D341Med (cell line): ENCODE measurements at regions not wholly inside any gene's neighbourhood (a gene's known extent, or its start where the extent isn't known, plus 50 kb on each side); places are given as distances from the start of the nearest gene placed in this dataset.
"Not testable (repeated sequence)": the region's sequence is repeated elsewhere in the genome, so short reads cannot be mapped to it uniquely, and the experiment has no call there.

ENCODE experiments used
- DNase-seq: peaks from one replicate; pipeline ENCODE4 v3.0.0; 2012; ENCODE audit warnings: low spot score

DNA sequence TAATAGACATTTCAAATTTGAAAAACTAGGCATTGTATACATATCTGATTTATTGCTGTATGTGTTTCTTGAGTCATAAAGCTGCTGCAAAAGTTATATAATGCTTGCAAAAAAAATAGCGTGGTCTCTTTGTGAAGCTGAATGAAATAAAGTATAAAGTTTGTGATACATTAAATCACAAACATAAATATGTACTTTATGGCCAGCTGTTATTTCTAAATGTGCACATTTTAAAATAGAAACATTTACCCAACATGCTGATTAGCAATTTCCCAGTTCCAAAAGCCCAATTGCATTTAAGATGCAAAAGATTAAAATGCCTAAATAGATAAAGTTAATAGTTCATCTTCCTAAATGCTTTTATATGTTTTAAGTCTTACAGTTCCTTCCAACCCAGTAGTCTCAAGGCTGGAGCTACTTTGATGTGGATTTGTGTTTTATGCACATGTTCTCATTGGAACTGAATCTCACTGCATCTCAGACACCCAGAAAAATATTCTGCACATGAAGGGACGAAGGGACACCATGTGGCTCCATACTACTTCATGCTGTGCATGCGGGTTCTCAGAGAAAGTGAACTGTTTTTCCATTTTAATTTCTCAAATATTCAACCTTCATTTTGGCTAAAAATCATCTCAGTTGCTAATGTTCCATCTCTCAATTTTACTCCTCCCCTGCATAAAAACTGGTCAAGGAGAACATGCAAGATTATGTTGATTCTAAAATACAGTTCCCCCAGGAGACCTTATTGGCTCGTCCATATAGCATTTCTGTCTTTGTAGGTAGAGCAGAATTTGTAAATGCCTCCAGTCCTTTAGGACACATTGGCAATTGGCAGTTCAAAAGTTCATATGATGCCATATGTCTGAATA, 304.6 kb downstream of the MTX2 start:
- no peak for DNase-seq

DNA sequence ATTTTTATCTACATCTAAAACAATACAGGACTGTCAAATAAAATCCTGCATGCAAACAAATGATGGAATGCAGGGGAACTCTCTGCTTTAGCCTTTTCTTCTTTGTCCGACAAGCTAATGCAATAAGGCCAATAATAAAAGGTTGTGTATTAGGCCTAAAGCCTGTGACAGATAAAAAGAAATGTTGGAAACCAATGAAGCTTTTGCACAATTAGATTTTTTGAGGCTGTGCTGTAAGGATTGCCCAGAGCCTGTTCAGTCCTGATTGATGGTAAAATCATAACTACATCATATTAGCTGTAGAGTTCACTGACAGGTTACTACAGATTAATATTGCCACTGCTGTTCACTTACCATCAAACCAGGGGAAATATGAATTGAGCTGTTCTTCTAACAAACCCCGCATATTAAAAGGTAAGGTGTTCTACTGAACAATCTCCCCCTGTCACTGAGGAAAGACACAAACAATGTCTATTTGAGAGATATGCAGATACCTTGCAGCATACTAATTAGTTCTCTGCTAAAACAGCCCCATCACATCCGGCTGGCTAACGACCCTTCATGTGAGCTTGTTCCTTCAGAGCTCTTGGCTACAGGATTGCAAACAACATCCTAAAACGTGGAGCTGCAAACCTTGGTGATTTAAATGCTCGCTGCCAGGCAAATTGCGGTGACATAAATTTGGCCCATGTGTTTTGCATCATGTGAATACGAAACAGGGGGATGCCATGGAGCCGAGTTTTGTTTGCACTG, 305.4 kb downstream of the MTX2 start:
- no peak for DNase-seq

- no peak for DNase-seq
Observed at GRCh38 chr2:176575237-176575744, 306.0 kb downstream of the MTX2 start.

DNA sequence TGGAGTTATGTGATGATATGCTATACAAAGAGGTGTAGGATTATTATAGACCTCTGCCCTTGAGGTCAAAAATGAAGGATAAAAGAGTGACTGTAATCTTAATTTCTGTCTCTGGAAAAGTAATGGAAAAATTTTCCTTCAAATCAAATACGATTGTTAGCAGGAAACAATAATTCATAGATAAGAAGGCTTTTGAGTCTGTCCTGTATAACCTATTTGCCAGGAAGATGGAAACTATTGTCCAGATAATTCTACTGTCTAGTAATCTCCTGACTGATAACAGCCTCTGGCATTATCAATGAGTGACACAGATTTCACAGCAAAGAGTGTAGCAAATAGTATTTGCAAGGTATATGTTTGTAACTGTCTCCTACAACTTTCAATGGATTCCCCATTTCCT, 307.8 kb downstream of the MTX2 start:
- no peak for DNase-seq

- not testable (repeated sequence) for DNase-seq
Observed at GRCh38 chr2:176578292-176578691, 309.1 kb downstream of the MTX2 start.

DNA sequence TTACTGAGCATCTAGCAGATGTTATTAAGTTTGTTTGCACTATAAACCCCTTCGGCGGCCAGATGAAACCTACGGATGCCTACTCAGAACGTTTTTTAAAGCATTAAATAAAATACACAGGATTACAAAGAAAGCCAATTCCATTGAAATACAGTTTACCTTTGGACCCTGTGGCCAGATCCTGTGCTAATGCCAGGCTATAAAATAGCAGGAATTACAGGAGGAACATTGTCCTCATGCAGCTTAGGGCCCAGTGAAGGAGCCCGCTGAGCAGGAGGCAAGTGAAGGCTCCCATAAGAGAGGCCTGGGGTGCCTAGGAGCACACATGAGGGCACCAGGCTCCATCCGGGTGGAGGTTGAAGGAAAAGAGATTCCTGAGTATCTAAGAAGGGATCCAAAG, 310.4 kb downstream of the MTX2 start:
- DNase-seq, result no peak

GRCh38 chr2:176581557-176582165, 312.4 kb downstream of the MTX2 start:
- DNase-seq, result no peak

GRCh38 chr2:176582176-176582575, 312.9 kb downstream of the MTX2 start:
- no peak for DNase-seq

GRCh38 chr2:176582990-176583481, 313.8 kb downstream of the MTX2 start:
- DNase-seq, result no peak

DNA sequence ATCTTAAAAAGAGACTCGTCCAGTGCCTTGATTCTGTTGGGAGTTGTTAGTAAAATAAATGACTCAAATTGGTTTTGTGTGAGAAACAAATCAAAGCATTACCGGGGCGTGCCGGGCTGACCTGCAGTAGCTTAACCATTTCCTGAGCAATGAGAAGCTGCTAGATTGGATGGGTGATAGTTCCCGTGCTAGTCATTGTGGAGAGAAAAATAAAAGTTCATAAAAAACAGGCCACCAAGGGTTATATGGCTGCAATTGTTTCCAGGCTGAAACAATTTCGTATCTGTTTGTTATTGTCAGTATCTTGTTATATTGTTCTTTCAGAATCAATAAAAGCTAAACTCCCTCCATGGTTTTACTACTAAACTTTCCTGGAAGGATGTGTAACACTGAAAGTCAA, 314.4 kb downstream of the MTX2 start:
- no peak for DNase-seq

GRCh38 chr2:176584333-176584732, 315.1 kb downstream of the MTX2 start:
- DNase-seq, result no peak

DNA sequence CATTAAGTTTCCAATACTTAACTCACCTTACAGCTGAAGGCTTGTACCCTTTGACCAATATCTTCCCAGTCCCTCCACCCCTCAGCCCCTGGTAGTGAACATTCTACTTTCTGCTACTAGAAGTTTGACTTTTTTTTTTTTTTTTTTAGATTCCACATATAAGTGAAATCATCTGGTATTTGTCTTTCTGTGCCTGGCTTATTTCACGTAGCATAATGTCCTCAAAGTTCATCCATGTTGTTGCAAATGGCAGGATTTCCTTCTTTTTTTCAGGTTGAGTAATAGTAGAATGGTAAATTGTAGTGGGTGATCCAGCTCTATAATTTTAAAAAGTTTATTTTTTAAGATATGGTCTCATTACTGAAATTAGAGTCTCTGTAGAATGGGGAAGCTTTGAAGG, 316.0 kb downstream of the MTX2 start:
- no peak for DNase-seq

DNA sequence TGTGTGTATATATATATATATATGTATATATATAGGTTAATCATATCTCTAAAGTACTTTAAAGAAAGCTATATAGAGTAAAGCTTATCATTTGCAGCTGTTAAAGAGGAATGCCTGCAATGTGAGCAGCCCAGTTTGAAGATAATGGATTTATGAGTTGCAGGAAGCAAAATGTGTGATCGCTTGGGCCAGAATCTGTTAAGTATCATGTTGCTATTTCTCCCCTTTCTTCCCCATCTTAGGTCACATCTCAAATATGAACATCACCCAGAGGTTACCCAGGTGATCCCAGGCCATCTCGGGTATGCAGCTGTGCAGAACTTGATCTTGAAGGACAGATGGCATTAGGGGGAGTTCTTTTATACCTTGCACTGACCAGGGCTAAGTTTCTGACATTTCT, 316.5 kb downstream of the MTX2 start:
- DNase-seq, result no peak

- DNase-seq, result no peak
Observed at GRCh38 chr2:176589287-176589686, 320.0 kb downstream of the MTX2 start.

DNA sequence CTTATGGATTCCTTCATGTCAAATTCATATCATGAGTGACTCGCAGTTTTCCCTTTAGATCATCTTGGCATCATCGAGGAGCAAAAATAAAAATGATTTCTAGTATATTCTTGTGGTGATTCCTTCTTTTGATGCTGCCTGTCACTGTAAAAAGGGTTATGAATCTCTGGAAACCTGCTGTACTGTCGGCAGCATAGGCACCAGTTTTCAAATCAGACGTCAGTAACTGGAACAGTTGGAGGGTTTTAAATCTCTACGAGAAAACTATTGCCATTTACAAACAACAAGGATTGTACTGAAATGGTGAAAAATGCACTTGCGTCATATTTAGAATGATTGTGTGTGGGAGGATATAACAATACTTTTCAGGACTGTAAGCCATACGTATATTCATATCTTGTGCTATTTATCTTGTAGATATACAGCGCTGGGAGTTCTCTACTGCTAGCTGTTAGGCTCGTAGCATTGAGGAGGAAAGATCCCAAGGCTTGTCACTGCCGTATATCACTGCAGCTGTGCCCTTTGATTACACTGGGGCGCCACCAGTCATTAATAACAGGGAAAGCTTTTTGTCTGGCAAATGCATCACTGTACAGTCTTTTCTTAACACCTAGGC, 320.7 kb downstream of the MTX2 start:
- DNase-seq, result no peak

- no peak for DNase-seq
Observed at GRCh38 chr2:176592216-176592615, 323.0 kb downstream of the MTX2 start.

DNA sequence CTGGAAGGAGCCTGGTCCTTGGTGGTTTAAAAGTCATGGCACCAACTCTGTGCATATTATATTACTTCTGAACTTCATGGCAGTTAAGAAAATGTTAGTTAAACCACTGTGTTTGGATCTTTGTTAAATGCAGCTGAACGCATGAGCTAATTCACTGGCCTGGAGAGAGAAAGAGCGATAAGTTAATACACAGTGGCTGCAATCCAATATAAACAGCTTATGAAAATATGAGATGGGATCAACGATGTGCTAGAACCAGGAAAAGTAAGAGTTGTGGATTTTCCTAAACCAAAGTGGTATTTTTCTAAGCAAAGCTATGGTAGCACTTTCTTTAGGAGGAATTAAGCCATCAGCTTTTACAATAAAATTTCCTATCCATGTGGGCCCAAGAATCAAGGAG, 326.7 kb downstream of the MTX2 start:
- no peak for DNase-seq

GRCh38 chr2:176597916-176598315, 328.7 kb downstream of the MTX2 start:
- no peak for DNase-seq

DNA sequence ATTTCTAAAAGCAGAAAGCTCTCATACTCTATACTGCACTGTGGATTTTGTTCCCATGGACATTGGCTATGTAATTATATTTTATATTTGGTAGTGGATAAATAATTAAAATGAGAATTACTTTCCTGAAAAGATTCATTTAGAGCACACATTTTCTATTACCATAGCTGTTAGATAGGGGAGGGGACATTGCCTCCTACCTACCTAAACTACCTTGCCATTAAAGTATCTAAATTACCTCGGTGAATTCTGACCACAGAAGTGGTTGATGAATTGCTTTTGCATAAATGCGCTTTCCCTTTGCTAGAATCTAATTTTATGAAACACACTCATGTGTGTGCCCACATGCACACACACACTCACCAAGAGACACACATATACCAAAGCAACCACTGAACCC, 329.1 kb downstream of the MTX2 start:
- DNase-seq, result no peak

- DNase-seq, result no peak
Observed at GRCh38 chr2:176599796-176600485, 330.7 kb downstream of the MTX2 start.

- no peak for DNase-seq
Observed at GRCh38 chr2:176601066-176601465, 331.8 kb downstream of the MTX2 start.

- DNase-seq, result no peak
Observed at GRCh38 chr2:176612036-176612435, 342.8 kb downstream of the MTX2 start.
